GM12872 (cell line): ENCODE measurements at regions not wholly inside any gene's neighbourhood (a gene's known extent, or its start where the extent isn't known, plus 50 kb on each side); places are given as distances from the start of the nearest gene placed in this dataset.

Experiments
- TF ChIP-seq, protein P1 (sequence below): IDR thresholded peaks from 3 replicates; pipeline ENCODE4 v1.5.1; 2011; ENCODE audit warnings: low read depth, mild to moderate bottlenecking, low read length, moderate library complexity; ENCODE audit not compliant: insufficient read depth

DNA sequence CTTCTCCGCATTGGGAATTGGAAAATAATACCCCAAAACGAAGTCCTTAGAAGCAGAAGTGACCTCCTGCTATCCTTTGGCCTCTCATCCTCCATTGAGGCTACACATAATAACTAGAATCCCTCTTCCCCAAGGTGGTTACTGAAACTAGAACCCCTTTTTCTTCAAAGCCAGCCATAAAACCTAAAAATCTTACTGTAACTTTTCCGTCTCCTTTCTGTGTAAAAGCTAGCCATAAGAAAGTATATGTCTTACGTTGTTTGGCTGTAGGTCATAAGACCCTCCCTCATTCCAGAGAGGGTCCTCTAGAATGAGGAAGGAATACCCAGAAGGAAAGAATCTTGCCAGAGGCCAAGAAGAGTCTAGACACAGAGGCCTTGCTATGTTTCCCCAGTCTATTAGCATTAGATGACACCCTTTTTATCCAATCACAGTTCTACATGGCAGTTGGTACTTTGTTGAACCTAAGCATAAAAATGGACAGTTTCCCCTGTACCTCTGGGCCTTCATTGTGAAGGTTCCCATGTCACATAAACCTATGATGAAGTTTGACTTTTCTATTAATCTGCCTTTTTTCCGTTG is 133.9 kb upstream of the BTN3A2 start:
- TF ChIP-seq, protein P1, sequence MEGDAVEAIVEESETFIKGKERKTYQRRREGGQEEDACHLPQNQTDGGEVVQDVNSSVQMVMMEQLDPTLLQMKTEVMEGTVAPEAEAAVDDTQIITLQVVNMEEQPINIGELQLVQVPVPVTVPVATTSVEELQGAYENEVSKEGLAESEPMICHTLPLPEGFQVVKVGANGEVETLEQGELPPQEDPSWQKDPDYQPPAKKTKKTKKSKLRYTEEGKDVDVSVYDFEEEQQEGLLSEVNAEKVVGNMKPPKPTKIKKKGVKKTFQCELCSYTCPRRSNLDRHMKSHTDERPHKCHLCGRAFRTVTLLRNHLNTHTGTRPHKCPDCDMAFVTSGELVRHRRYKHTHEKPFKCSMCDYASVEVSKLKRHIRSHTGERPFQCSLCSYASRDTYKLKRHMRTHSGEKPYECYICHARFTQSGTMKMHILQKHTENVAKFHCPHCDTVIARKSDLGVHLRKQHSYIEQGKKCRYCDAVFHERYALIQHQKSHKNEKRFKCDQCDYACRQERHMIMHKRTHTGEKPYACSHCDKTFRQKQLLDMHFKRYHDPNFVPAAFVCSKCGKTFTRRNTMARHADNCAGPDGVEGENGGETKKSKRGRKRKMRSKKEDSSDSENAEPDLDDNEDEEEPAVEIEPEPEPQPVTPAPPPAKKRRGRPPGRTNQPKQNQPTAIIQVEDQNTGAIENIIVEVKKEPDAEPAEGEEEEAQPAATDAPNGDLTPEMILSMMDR, result no peak

DNA sequence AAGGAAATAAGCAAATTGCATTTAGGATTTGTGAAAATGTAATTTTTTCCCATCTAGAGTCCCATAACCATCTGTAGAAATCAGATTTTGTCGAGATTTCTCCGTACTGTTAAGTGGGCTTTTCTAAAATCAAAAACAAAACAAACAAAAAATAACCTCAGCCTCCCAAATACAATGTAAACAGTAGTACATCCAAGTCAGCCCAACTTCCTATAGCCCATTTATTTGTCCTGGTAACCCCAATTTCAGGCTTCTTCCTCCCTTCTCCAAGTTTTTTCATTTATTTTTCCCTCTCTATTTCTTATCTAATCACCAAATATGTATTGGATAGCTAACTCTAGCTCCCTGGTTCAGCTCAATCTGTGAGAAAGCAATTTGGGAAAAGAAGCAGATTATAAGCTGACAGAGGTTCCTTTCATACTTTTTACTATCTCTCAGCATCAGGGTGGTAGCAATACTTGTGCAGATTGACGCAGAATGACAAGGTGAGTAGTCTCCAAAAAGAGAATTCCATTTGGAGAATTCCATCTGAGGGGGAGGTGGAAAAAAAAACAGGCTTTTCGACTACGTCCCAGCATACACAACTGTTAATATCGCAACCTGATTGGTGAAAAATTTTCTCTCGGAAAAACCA is 132.6 kb upstream of the BTN3A2 start:
- TF ChIP-seq, protein P1, result no peak

DNA sequence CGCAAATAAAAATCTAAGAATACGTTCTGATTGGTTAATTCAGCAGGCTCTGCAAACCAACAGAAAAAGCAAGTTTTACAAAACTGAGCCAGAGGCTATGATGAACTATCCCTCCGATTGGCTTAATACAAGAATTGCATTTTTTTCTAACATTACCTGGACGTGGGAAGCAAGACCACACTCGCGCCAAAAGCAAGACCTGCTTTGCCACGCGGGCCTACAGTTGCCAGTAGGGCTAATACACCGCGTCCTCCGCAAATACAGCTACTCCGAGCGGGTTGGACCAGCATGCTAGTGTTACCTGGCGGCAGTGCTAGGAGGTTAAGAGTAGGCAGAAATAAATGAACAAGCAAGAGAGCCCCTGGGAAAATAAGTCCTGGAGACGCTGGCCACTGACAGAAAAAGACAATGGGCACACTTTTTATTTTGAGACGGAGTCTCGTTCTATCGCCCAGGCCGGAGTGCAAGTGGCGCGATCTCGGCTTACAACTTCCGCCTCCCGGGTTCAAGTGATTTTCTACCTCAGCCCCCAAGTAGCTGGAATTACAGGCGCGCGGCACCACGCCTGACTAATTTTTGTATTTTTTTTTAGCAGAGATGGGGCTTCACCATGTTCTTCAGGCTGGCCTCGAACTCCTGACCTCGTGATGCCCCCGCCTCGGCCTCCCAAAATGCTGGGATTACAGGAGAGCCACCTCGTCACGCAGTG is 131.9 kb upstream of the BTN3A2 start:
- TF ChIP-seq, protein P1, result no peak

DNA sequence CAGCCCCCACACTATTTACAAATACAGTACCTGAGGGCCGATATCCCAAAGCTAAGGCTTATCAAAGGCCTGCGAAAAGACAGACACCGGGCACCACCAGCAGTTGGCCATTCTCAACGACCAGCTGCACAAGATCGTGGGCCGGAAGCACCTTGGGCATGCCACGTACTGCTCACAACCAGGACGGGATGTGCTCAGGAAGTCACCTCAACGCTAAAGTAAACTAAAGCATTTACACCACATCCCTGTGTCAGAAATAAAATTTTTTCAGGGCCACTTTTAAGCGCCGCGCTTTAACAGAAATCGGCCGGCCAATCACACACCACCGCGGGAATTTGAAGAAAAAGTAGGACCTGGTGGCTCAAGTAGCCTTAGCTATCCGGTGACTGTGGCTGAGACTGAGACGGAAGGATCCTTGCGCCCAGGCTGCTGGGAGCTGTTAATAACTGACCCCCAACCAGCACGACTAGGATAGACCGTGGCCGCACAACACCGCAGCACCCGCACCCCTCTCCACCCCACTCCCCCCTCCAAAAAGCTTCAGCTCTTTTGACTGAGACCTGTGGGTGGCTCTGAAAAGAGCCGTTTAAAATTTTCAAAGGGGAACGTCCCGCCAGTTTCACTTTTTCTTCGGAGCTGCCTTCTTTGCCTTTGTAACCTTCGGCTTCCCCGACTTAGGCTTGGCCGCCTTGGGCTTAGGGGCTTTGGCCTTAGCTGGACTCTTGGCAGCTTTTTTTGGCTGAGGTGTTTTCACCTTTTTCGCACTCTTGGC is 131.2 kb upstream of the BTN3A2 start:
- TF ChIP-seq, protein P1, result no peak

DNA sequence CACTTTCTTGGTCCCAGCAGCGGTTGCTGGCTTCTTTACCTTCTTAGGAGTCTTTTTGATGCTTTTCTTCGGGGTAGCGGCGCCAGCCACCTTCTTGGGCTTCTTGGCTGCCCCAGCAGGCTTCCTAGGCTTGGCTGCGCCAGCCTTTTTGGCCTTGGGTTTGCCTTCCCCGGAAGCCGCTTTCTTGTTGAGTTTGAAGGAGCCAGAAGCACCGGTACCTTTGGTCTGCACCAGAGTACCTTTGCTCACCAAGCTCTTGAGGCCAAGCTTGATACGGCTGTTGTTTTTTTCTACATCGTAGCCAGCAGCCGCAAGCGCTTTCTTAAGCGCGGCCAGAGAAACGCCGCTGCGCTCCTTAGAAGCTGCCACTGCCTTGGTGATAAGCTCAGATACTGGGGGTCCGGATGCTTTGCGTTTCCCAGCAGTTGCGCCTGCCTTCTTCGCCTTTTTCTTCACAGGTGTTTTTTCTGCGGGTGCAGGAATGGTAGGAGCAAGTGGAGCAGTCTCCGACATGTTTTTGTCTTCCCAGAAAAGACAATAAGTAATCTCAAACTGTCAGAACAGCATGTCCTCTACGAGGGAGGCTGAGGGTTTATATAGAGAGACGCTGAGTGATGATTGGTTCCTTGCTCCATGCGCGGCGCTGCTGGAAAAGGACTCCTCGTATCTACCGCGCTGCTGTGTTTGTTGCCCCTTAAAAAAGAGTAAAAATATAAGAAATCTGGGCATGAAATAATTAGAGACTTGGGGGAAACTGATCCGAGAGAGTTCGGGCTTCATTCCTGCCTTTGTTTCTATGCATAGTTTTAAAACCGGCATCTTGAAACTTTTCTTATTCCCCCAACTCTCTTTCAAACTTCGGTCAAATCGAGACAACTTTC is 130.3 kb upstream of the BTN3A2 start:
- TF ChIP-seq, protein P1, result no peak

DNA sequence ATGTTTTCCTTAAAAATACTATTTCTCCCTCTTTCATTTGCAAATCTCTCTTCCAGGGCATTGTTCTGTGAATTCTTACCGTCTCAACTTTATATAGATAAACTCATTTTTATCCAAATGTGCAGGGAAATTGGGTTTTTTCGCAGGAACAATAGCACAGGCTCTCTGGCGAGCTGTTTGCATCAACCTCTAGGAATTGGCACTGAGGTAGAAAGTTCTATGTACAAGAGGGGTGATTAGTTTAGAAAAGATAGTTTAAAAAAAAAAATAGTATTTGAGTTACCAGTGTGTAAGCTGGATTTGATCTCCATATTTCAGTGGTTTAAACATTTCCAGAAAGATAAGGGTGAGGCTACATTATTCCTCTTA is 129.7 kb upstream of the BTN3A2 start:
- TF ChIP-seq, protein P1, result no peak
